ENCODE measurements at regions not wholly inside any gene's neighbourhood (a gene's known extent, or its start where the extent isn't known, plus 50 kb on each side); places are given as distances from the start of the nearest gene placed in this dataset.

- no peak for TF ChIP-seq CTCF (IDR thresholded peaks at IDR 0.05)
- TF ChIP-seq POLR2A (IDR thresholded peaks at IDR 0.05) = no peak
Measured at GRCh38 chr4:140293979-140294378, 79.5 kb upstream of the SCOC start.

Measured in lower leg skin (tissue), 3 donors.